Spleen (tissue), 11 donors: ENCODE measurements at regions not wholly inside any gene's neighbourhood (a gene's known extent, or its start where the extent isn't known, plus 50 kb on each side); places are given as distances from the start of the nearest gene placed in this dataset.

Experiments used
- DNase-seq: peaks from one replicate; pipeline ENCODE4 v3.0.0-alpha.2; 2020
- H3K27ac ChIP-seq, 8 donors: fragments of 200-600 bp; sonication (generic) in 7 of 8; 1 replicate in 4 of 8; 2 replicates in 4 of 8; pipeline versions ENCODE4 v1.5.0 to v1.8.0; 2016 to 2021; ENCODE audit warnings: inconsistent platforms in 4 of 8, mild to moderate bottlenecking in 4 of 8, moderate library complexity in 1 of 8
- H3K27me3 ChIP-seq, 7 donors: fragments of 200-600 bp; sonication (generic) in 6 of 7; replicated peaks in 1 of 7; 1 replicate in 4 of 7; 2 replicates in 3 of 7; pipeline versions ENCODE4 v1.5.0 to v1.8.0; 2016 to 2021; ENCODE audit warnings: inconsistent platforms in 3 of 7, mild to moderate bottlenecking in 1 of 7
- H3K36me3 ChIP-seq, 6 donors: fragments of 200-600 bp; sonication (generic) in 5 of 6; 1 replicate in 4 of 6; 2 replicates in 2 of 6; pipeline versions ENCODE4 v1.5.0 to v1.8.0; 2016 to 2021; ENCODE audit warnings: inconsistent platforms in 2 of 6
- H3K4me1 ChIP-seq, 6 donors: fragments of 200-600 bp; sonication (generic) in 5 of 6; 1 replicate in 3 of 6; 2 replicates in 3 of 6; pipeline versions ENCODE4 v1.5.0 to v1.8.0; 2016 to 2021; ENCODE audit warnings: inconsistent platforms in 3 of 6
- H3K4me3 ChIP-seq, 8 donors: fragments of 200-600 bp; sonication (generic) in 7 of 8; 1 replicate in 4 of 8; 2 replicates in 4 of 8; pipeline versions ENCODE4 v1.5.0 to v1.8.0; 2016 to 2021; ENCODE audit warnings: inconsistent platforms in 4 of 8, mild to moderate bottlenecking in 4 of 8, moderate library complexity in 2 of 8
- H3K9me3 ChIP-seq, 8 donors: fragments of 200-600 bp; sonication (generic) in 7 of 8; 1 replicate in 4 of 8; 2 replicates in 4 of 8; pipeline versions ENCODE4 v1.5.0 to v1.8.0; 2016 to 2021; ENCODE audit warnings: inconsistent platforms in 4 of 8
- POLR2A ChIP-seq, 3 donors: fragments of 450-650 bp; IDR thresholded peaks; one replicate each; pipeline ENCODE4 v1.5.1; 2017; ENCODE audit warnings: antibody characterized with exemption in 3 of 3, mild to moderate bottlenecking in 1 of 3
- POLR2AphosphoS5 ChIP-seq, 3 donors: sonication (generic); formaldehyde crosslinking; IDR thresholded peaks; one replicate each; pipeline ENCODE4 v1.5.1; 2017; ENCODE audit warnings: antibody characterized with exemption in 3 of 3
- WGBS, 5 donors: extraction: QIAGEN DNeasy Blood & Tissue Kit in 3 of 5; methylation state at CpG; one replicate each; pipeline versions ENCODE4 v1.1.5 to v1.1.7; 2013 to 2018; 5-methylcytosine and 5-hydroxymethylcytosine counted together
- intact Hi-C: fragments of 100-400 bp; cut with DNase I; formaldehyde crosslinking; loops from one replicate; pipeline ENCODE4 v1.15.0; 2023; ENCODE audit warnings: low total_unique reads
- TF ChIP-seq, protein P1 (sequence below), 11 experiments: fragments of 200-600 bp in 7 of 11; fragments of 450-650 bp in 4 of 11; sonication (generic) in 4 of 11; IDR thresholded peaks in 8 of 11; conservative IDR thresholded peaks in 3 of 11; 1 replicate in 7 of 11; 2 replicates in 4 of 11; pipeline versions ENCODE4 v1.4.0 to v1.8.0; 2016 to 2021; ENCODE audit warnings: antibody characterized with exemption in 11 of 11, inconsistent platforms in 4 of 11, mild to moderate bottlenecking in 1 of 11
- donor health status: healthy with polysubstance abuse.
- donor health status: DM: no; HTN: no; CAD: no; lungs with moderate emphysema.
- donor health status: DM: no; HTN: no; CAD: no.
- donor health status: Bipolar disorder and iron deficiency.
- donor health status: healthy.
- donor health status: DM: no; HTN: no; CAD: no.
- donor health status: DM: yes; HTN: yes; CAD: no.

DNA sequence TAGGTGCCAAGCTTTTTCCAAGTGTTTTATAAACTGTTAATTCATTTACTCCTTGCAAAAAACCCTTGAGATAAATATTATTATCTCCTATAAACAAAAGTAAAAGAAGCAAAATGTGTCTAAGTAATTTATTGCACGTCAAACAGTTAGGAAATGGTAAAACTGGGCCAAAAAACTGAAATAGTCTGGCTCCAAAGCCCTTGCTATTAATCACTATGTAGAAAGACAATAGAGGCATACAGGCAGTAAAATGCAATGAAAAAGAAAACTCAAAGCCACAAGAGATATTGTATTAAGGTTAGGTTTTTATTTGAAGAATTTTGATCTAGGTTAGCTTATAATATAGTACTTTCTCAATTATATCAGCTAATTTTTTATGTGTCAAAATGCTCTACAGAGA lies 457.7 kb downstream of the ANXA1 start:
- DNase-seq: no peak
- Histone ChIP-seq H3K9me3 (no peaks in the 10 kb centered on the region), H3K27ac (no peak overlapping the region), H3K27me3 (no peaks in the 10 kb centered on the region), H3K4me1 (no peaks in the 10 kb centered on the region), H3K36me3 (no peaks in the 10 kb centered on the region), H3K4me3 (no peak overlapping the region)
- TF ChIP-seq POLR2AphosphoS5 (IDR thresholded peaks at IDR 0.05) (no peak), POLR2A (IDR thresholded peaks at IDR 0.05) (no peak)
- TF ChIP-seq, protein P1, sequence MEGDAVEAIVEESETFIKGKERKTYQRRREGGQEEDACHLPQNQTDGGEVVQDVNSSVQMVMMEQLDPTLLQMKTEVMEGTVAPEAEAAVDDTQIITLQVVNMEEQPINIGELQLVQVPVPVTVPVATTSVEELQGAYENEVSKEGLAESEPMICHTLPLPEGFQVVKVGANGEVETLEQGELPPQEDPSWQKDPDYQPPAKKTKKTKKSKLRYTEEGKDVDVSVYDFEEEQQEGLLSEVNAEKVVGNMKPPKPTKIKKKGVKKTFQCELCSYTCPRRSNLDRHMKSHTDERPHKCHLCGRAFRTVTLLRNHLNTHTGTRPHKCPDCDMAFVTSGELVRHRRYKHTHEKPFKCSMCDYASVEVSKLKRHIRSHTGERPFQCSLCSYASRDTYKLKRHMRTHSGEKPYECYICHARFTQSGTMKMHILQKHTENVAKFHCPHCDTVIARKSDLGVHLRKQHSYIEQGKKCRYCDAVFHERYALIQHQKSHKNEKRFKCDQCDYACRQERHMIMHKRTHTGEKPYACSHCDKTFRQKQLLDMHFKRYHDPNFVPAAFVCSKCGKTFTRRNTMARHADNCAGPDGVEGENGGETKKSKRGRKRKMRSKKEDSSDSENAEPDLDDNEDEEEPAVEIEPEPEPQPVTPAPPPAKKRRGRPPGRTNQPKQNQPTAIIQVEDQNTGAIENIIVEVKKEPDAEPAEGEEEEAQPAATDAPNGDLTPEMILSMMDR (IDR thresholded peaks at IDR 0.05 in 8 of 11, conservative IDR thresholded peaks at IDR 0.05 in 3 of 11): no peak
- 13 to 49% (median 28%) methylated on average over 1 of the region's 1 CpG for WGBS, 5 donors
- intact Hi-C loops: no loop called here

DNA sequence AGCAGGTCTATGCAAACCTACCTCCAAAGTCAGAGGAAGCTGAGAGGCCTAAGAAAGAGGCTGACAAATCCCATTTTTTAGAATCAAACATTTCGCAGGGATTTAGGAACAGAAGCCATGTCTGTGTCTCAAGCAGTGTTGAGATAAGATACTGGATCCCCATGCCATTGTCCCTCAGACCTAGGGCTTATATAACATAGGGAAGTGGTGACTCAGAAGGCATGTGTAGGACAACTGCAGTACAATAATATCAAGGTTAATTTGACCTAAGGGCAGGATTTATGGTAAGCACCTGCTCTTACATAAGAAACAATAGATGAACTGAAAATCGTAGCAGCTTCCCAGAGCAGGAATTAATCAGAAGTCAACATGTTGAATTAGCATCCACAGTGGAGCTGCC lies 459.4 kb downstream of the ANXA1 start:
- no peaks in the 10 kb centered on the region for H3K9me3 ChIP-seq
- H3K27me3 ChIP-seq: no peaks in the 10 kb centered on the region
- no peaks in the 10 kb centered on the region for H3K4me1 ChIP-seq
- intact Hi-C loops: no loop called here
- no peak overlapping the region for H3K27ac ChIP-seq
- 56 to 83% (median 59%) methylated on average over 2 of the region's 2 CpGs for WGBS, 5 donors
- H3K4me3 ChIP-seq: no peak overlapping the region
- TF ChIP-seq POLR2AphosphoS5 (IDR thresholded peaks at IDR 0.05) (no peak), POLR2A (IDR thresholded peaks at IDR 0.05) (no peak)
- TF ChIP-seq, protein P1 (IDR thresholded peaks at IDR 0.05 in 8 of 11, conservative IDR thresholded peaks at IDR 0.05 in 3 of 11): no peak
- no peaks in the 10 kb centered on the region for H3K36me3 ChIP-seq
- DNase-seq: no peak

DNA sequence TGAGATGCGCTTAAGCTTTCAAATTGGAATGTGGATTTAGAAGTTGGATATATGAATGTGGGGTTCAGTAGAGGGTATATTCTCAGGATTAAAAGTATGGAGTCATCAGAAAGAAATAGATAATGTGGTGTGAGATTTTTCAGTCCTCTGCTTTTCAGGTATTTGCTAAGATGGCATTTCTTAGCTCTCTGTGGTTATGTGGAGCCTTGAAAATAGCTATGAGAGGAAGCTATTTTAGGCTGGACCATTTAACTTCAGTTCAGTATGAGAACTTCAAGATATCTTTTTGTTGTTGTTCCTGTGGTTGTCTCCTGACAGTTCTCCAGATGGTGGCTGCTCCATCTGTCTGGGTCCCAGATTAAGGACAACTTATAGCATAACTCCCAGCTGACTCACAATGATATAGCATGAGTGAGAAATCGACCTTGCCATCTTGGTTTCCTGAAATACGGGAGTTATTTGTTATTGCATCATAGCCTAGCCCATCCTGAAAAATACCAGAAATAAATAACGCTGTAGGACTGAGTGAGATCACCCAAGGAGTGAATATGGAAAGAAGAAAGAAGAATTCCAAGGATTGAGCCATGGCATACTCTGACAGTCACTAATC lies 461.5 kb downstream of the ANXA1 start:
- no peak for DNase-seq
- H3K4me1 ChIP-seq: no peaks in the 10 kb centered on the region
- TF ChIP-seq POLR2A (IDR thresholded peaks at IDR 0.05): no peak
- TF ChIP-seq POLR2AphosphoS5 (IDR thresholded peaks at IDR 0.05): no peak
- TF ChIP-seq, protein P1 (IDR thresholded peaks at IDR 0.05 in 8 of 11, conservative IDR thresholded peaks at IDR 0.05 in 3 of 11): no peak
- H3K27me3 ChIP-seq: no peaks in the 10 kb centered on the region
- no peaks in the 10 kb centered on the region for H3K36me3 ChIP-seq
- no peak overlapping the region for H3K4me3 ChIP-seq
- WGBS, 5 donors: 71 to 88% (median 77%) methylated on average over 4 of the region's 4 CpGs
- no peak overlapping the region for H3K27ac ChIP-seq
- intact Hi-C loops: no loop called here
- no peaks in the 10 kb centered on the region for H3K9me3 ChIP-seq

DNA sequence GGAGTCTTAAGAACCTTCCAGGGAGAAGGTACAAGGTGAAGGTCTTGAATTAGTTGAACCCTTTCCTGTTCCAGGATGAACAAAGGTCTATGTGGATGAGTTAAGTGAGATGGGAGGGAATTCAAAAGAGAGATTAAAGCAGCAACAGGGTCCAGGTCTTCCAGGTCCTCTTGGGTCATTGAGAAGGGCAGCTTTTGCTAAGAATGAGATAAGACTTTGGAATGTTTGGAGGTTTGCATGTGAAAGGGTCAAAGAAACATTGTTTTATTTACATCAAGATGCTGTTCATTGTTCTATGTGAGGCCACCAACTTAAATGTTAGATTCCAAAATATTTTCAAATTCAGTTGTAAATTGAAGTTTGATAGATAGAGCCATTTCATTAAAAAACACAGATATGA lies 463.9 kb downstream of the ANXA1 start:
- no peaks in the 10 kb centered on the region for H3K36me3 ChIP-seq
- no peaks in the 10 kb centered on the region for H3K9me3 ChIP-seq
- intact Hi-C loops: no loop called here
- no peaks in the 10 kb centered on the region for H3K27me3 ChIP-seq
- no peaks in the 10 kb centered on the region for H3K4me1 ChIP-seq
- TF ChIP-seq POLR2AphosphoS5 (IDR thresholded peaks at IDR 0.05) (no peak), POLR2A (IDR thresholded peaks at IDR 0.05) (no peak)
- TF ChIP-seq, protein P1 (IDR thresholded peaks at IDR 0.05 in 8 of 11, conservative IDR thresholded peaks at IDR 0.05 in 3 of 11): no peak
- H3K27ac ChIP-seq: no peak overlapping the region
- no peak for DNase-seq
- H3K4me3 ChIP-seq: no peak overlapping the region
